Adrenal gland (tissue), 5 donors: ENCODE measurements at regions not wholly inside any gene's neighbourhood (a gene's known extent, or its start where the extent isn't known, plus 50 kb on each side); places are given as distances from the start of the nearest gene placed in this dataset.

Experiments
- POLR2A ChIP-seq, 2 donors: fragments of 450-650 bp; IDR thresholded peaks; one replicate each; pipeline ENCODE4 v1.6.1; 2017; ENCODE audit warnings: antibody characterized with exemption in 2 of 2, mild to moderate bottlenecking in 2 of 2, moderate library complexity in 1 of 2
- TF ChIP-seq, protein P1 (sequence below), 6 experiments: fragments of 450-650 bp in 4 of 6; fragments of 200-600 bp in 2 of 6; sonication (generic) in 1 of 6; IDR thresholded peaks; 1 replicate in 5 of 6; 2 replicates in 1 of 6; pipeline versions ENCODE4 v1.5.1 to v1.8.0; 2016 to 2021; ENCODE audit warnings: antibody characterized with exemption in 6 of 6, mild to moderate bottlenecking in 2 of 6, moderate library complexity in 1 of 6
- donor health status: DM: no; HTN: no; CAD: no.

DNA sequence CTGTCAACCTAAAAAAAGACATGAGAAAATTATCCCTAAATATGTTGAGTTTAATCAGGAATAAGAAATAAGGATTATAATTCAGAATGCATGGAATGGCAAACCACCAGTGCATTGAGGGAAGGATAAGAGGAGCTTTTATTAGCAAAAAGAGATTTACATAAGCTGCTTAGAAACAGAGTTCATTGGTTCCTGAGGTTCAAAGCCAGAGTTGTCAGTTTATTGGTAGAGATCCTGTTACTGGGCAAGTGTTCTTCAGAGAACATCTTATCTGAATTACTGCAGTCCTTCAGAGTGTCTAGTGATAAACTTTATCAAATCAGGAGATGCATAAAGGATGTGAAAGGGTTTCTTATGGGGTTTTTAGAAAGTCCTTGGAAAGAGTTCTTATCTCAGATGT lies 76.0 kb upstream of the MEX3C start:
- TF ChIP-seq POLR2A (IDR thresholded peaks at IDR 0.05) = no peak
- TF ChIP-seq, protein P1, sequence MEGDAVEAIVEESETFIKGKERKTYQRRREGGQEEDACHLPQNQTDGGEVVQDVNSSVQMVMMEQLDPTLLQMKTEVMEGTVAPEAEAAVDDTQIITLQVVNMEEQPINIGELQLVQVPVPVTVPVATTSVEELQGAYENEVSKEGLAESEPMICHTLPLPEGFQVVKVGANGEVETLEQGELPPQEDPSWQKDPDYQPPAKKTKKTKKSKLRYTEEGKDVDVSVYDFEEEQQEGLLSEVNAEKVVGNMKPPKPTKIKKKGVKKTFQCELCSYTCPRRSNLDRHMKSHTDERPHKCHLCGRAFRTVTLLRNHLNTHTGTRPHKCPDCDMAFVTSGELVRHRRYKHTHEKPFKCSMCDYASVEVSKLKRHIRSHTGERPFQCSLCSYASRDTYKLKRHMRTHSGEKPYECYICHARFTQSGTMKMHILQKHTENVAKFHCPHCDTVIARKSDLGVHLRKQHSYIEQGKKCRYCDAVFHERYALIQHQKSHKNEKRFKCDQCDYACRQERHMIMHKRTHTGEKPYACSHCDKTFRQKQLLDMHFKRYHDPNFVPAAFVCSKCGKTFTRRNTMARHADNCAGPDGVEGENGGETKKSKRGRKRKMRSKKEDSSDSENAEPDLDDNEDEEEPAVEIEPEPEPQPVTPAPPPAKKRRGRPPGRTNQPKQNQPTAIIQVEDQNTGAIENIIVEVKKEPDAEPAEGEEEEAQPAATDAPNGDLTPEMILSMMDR (IDR thresholded peaks at IDR 0.05) = no peak
